ENCODE measurements at regions not wholly inside any gene's neighbourhood (a gene's known extent, or its start where the extent isn't known, plus 50 kb on each side); places are given as distances from the start of the nearest gene placed in this dataset.
A peak's percentile ranks its signal among the peaks of the same experiment; 100 is the strongest.
"Not testable (repeated sequence)": the region's sequence is repeated elsewhere in the genome, so short reads cannot be mapped to it uniquely, and the experiment has no call there.

DNA sequence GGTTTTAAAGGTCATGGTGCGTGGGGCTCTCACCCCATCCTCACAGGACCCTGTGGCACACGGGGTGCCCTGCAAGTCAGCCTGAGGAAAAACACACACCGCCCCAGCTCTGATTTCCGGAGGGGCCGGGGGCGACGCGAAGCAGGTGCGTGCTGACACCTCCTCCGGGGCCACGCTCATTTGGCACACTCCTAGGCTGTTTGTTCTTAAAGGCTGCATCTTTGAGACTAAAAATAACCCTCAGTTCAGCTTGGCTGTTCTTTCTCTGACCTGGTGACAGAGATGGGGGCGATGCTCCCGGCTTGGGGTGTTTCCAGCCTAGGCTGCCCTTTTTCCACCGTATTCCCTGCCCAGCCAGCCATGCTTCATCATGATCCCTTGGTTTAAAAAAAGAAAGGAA is 141.5 kb upstream of the TPM1 start:
- Histone ChIP-seq H3K9me3 (ENCODE audit: low read length) (no peaks in the 10 kb centered on the region), H3K4me1 (ENCODE audit: insufficient read depth, low read length) (peaks cover 52% of the 10 kb centered on the region), H3K36me3 (ENCODE audit: insufficient read depth, low read length) (no peaks in the 10 kb centered on the region), H3K27ac (ENCODE audit: low read depth, low read length) (peak overlapping the region; percentile 57), H3K27me3 (ENCODE audit: control insufficient read depth in 1 of 2, insufficient read depth in 2 of 2, low read length in 2 of 2) (no peaks in the 10 kb centered on the region), H3K9ac (ENCODE audit: low read length) (no peak overlapping the region), H3K4me3 (ENCODE audit: low read depth in 1 of 2, low read length in 2 of 2) (no peak overlapping the region)

- H3K27ac ChIP-seq (ENCODE audit: low read depth, low read length) = no peak overlapping the region
- H3K27me3 ChIP-seq (ENCODE audit: control insufficient read depth in 1 of 2, insufficient read depth in 2 of 2, low read length in 2 of 2) = no peaks in the 10 kb centered on the region
- no peaks in the 10 kb centered on the region for H3K9me3 ChIP-seq (ENCODE audit: low read length)
- no peaks in the 10 kb centered on the region for H3K36me3 ChIP-seq (ENCODE audit: insufficient read depth, low read length)
- no peak overlapping the region for H3K4me3 ChIP-seq (ENCODE audit: low read depth in 1 of 2, low read length in 2 of 2)
- H3K4me1 ChIP-seq (ENCODE audit: insufficient read depth, low read length) = peaks cover 45% of the 10 kb centered on the region
- H3K9ac ChIP-seq (ENCODE audit: low read length) = no peak overlapping the region
Observed at GRCh38 chr15:62901909-62902546, 140.5 kb upstream of the TPM1 start.

DNA sequence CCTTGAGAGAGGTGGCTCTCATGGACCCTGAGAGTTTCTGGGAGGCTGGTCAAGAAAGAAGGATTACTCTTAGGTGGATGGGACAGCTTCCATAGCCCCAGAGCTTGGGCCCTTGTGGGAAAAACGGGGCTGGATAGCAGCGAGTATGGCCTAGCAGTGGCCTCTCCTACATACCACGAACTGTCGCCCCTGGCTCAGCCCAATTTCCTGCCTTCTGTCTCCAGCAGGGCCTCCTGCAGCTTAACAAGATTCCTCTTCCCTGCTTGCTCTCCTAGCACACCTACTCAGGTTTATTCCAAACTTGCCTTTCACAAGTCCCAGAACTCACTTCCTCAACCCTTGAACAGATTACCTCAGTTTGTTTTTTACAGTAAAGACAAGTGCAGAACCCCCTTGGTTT is 139.7 kb upstream of the TPM1 start:
- Histone ChIP-seq H3K36me3 (ENCODE audit: insufficient read depth, low read length) (no peaks in the 10 kb centered on the region), H3K4me1 (ENCODE audit: insufficient read depth, low read length) (peaks cover 46% of the 10 kb centered on the region), H3K4me3 (ENCODE audit: low read depth in 1 of 2, low read length in 2 of 2) (no peak overlapping the region), H3K9me3 (ENCODE audit: low read length) (no peaks in the 10 kb centered on the region), H3K27ac (ENCODE audit: low read depth, low read length) (no peak overlapping the region), H3K9ac (ENCODE audit: low read length) (no peak overlapping the region), H3K27me3 (ENCODE audit: control insufficient read depth in 1 of 2, insufficient read depth in 2 of 2, low read length in 2 of 2) (no peaks in the 10 kb centered on the region)

- no peak overlapping the region for H3K27ac ChIP-seq (ENCODE audit: low read depth, low read length)
- peaks cover 40% of the 10 kb centered on the region for H3K4me1 ChIP-seq (ENCODE audit: insufficient read depth, low read length)
- H3K27me3 ChIP-seq (ENCODE audit: control insufficient read depth in 1 of 2, insufficient read depth in 2 of 2, low read length in 2 of 2) = no peaks in the 10 kb centered on the region
- no peaks in the 10 kb centered on the region for H3K9me3 ChIP-seq (ENCODE audit: low read length)
- H3K4me3 ChIP-seq (ENCODE audit: low read depth in 1 of 2, low read length in 2 of 2) = no peak overlapping the region
- no peaks in the 10 kb centered on the region for H3K36me3 ChIP-seq (ENCODE audit: insufficient read depth, low read length)
- H3K9ac ChIP-seq (ENCODE audit: low read length) = no peak overlapping the region
Observed at GRCh38 chr15:62903437-62903836, 139.1 kb upstream of the TPM1 start.

DNA sequence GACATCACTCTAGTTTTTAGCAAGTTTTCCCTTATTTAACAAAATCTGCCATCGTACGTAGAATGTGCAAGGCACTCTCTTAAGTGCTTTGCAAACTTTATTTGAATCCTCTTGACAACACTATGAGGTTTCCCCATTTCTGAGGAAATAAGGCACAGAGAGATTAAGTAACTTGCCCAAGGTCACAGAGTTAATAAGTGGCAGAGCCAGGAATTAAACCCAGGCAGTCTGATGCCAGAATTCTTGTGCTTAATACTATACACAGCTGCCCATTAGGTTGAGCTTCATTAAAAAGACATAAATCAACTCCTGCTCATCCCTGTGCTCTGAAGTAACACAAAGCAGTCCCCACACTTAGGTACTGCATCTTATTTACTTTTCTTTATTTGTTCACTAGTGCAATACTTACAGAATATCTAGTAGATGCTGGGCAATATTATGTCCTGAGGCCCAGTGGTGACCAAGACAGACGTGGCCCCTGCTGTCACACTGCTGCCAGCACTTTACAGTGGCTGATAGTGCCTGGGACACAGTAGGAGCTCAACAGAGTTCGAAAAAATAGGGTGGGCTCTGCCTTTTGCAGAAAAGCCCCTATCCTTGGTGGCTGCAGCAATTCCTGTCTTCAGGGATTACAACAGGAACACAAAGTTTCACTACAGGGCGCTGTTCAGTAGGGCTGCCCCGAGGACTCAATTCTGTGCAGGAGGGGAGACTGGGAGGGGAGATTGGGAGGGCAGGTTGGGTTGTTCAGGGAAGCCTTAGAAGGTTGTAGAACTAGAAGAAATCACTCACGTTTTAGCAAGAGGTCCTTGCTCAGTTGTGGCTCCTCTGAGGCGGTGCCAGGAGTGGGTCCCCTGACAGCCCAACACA is 138.3 kb upstream of the TPM1 start:
- H3K9ac ChIP-seq (ENCODE audit: low read length) = no peak overlapping the region
- H3K4me3 ChIP-seq (ENCODE audit: low read depth in 1 of 2, low read length in 2 of 2) = no peak overlapping the region
- peaks cover 32% of the 10 kb centered on the region for H3K4me1 ChIP-seq (ENCODE audit: insufficient read depth, low read length)
- no peaks in the 10 kb centered on the region for H3K9me3 ChIP-seq (ENCODE audit: low read length)
- H3K27me3 ChIP-seq (ENCODE audit: control insufficient read depth in 1 of 2, insufficient read depth in 2 of 2, low read length in 2 of 2) = no peaks in the 10 kb centered on the region
- H3K27ac ChIP-seq (ENCODE audit: low read depth, low read length) = no peak overlapping the region
- no peaks in the 10 kb centered on the region for H3K36me3 ChIP-seq (ENCODE audit: insufficient read depth, low read length)

DNA sequence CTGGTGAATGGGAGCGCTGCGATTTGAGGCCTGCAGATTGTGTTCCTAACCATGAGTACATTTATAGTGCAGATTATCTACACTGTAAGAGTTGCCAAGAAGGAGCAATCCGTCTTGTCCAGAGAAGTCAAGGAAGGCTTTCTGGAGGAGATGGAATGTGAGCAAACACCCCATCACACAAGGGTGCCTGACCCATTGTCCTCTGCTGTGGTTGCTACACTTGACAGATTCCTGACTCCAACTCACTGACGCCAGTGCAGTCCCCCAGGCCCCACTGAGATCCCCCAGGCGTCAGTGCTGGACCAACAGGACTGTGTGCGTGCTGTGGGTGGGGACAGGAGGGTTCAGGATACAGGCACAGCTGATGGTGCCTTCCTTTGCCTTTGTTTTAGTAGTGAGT is 135.9 kb upstream of the TPM1 start:
- H3K27me3 ChIP-seq (ENCODE audit: control insufficient read depth in 1 of 2, insufficient read depth in 2 of 2, low read length in 2 of 2) = no peaks in the 10 kb centered on the region
- H3K4me1 ChIP-seq (ENCODE audit: insufficient read depth, low read length) = peaks cover 11% of the 10 kb centered on the region
- no peak overlapping the region for H3K9ac ChIP-seq (ENCODE audit: low read length)
- H3K27ac ChIP-seq (ENCODE audit: low read depth, low read length) = peak overlapping the region; percentile 68
- H3K4me3 ChIP-seq (ENCODE audit: low read depth in 1 of 2, low read length in 2 of 2) = no peak overlapping the region
- no peaks in the 10 kb centered on the region for H3K9me3 ChIP-seq (ENCODE audit: low read length)
- no peaks in the 10 kb centered on the region for H3K36me3 ChIP-seq (ENCODE audit: insufficient read depth, low read length)

DNA sequence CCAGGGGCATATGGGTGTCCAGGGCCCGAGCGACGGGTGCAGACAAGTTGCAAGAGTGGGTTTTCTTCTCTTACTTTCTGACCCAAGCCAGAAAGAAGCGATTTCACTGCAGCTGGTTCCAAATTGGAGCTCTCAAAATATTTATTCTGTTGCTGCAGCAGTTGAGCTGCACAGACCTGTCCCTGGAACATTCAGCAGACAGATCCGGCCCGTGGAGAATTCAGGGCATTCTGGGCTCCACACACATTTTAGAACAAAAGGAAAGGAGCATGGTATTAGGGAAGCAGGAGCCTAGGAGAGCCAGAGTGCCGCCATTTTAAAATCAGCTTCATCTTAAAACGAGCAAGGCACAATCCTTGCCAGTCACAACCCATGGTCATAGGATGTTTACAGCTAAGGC is 135.3 kb upstream of the TPM1 start:
- Histone ChIP-seq H3K4me3 (ENCODE audit: low read depth in 1 of 2, low read length in 2 of 2) (no peak overlapping the region), H3K9me3 (ENCODE audit: low read length) (no peaks in the 10 kb centered on the region), H3K27ac (ENCODE audit: low read depth, low read length) (peak overlapping the region; percentile 68), H3K4me1 (ENCODE audit: insufficient read depth, low read length) (peaks cover 11% of the 10 kb centered on the region), H3K9ac (ENCODE audit: low read length) (no peak overlapping the region), H3K27me3 (ENCODE audit: control insufficient read depth in 1 of 2, insufficient read depth in 2 of 2, low read length in 2 of 2) (no peaks in the 10 kb centered on the region), H3K36me3 (ENCODE audit: insufficient read depth, low read length) (no peaks in the 10 kb centered on the region)

- H3K27ac ChIP-seq (ENCODE audit: low read depth, low read length); H3K9ac ChIP-seq (ENCODE audit: low read length); H3K9me3 ChIP-seq (ENCODE audit: low read length); H3K36me3 ChIP-seq (ENCODE audit: insufficient read depth, low read length); H3K4me3 ChIP-seq (ENCODE audit: low read depth in 1 of 2, low read length in 2 of 2); H3K27me3 ChIP-seq (ENCODE audit: control insufficient read depth in 1 of 2, insufficient read depth in 2 of 2, low read length in 2 of 2): not testable (repeated sequence)
- peaks cover 22% of the 10 kb centered on the region for H3K4me1 ChIP-seq (ENCODE audit: insufficient read depth, low read length)
Observed at GRCh38 chr15:62908341-62908740, 134.2 kb upstream of the TPM1 start.

GRCh38 chr15:62909257-62909656 is 133.3 kb upstream of the TPM1 start:
- H3K9ac ChIP-seq (ENCODE audit: low read length) = no peak overlapping the region

GRCh38 chr15:62912282-62912681 is 130.3 kb upstream of the TPM1 start:
- no peaks in the 10 kb centered on the region for H3K36me3 ChIP-seq (ENCODE audit: insufficient read depth, low read length)

More at GRCh38 chr15:62909257-62909656, 133.3 kb upstream of the TPM1 start:
- H3K36me3 ChIP-seq (ENCODE audit: insufficient read depth, low read length) = no peaks in the 10 kb centered on the region
- no peak overlapping the region for H3K27ac ChIP-seq (ENCODE audit: low read depth, low read length)
- H3K9me3 ChIP-seq (ENCODE audit: low read length) = no peaks in the 10 kb centered on the region
- H3K4me3 ChIP-seq (ENCODE audit: low read depth in 1 of 2, low read length in 2 of 2) = no peak overlapping the region
- no peaks in the 10 kb centered on the region for H3K27me3 ChIP-seq (ENCODE audit: control insufficient read depth in 1 of 2, insufficient read depth in 2 of 2, low read length in 2 of 2)
- peaks cover 23% of the 10 kb centered on the region for H3K4me1 ChIP-seq (ENCODE audit: insufficient read depth, low read length)

GRCh38 chr15:62912808-62913207 is 129.7 kb upstream of the TPM1 start:
- no peaks in the 10 kb centered on the region for H3K27me3 ChIP-seq (ENCODE audit: control insufficient read depth in 1 of 2, insufficient read depth in 2 of 2, low read length in 2 of 2)
- peaks cover 14% of the 10 kb centered on the region for H3K4me1 ChIP-seq (ENCODE audit: insufficient read depth, low read length)
- H3K36me3 ChIP-seq (ENCODE audit: insufficient read depth, low read length) = no peaks in the 10 kb centered on the region
- no peak overlapping the region for H3K9ac ChIP-seq (ENCODE audit: low read length)
- no peaks in the 10 kb centered on the region for H3K9me3 ChIP-seq (ENCODE audit: low read length)
- H3K4me3 ChIP-seq (ENCODE audit: low read depth in 1 of 2, low read length in 2 of 2) = no peak overlapping the region
- no peak overlapping the region for H3K27ac ChIP-seq (ENCODE audit: low read depth, low read length)

More at GRCh38 chr15:62912282-62912681, 130.3 kb upstream of the TPM1 start:
- H3K27ac ChIP-seq (ENCODE audit: low read depth, low read length) = no peak overlapping the region
- no peaks in the 10 kb centered on the region for H3K9me3 ChIP-seq (ENCODE audit: low read length)
- H3K27me3 ChIP-seq (ENCODE audit: control insufficient read depth in 1 of 2, insufficient read depth in 2 of 2, low read length in 2 of 2) = no peaks in the 10 kb centered on the region
- H3K4me1 ChIP-seq (ENCODE audit: insufficient read depth, low read length) = peaks cover 19% of the 10 kb centered on the region
- H3K9ac ChIP-seq (ENCODE audit: low read length) = no peak overlapping the region
- H3K4me3 ChIP-seq (ENCODE audit: low read depth in 1 of 2, low read length in 2 of 2) = no peak overlapping the region
